DND-41 (cell line): ENCODE measurements at regions not wholly inside any gene's neighbourhood (a gene's known extent, or its start where the extent isn't known, plus 50 kb on each side); places are given as distances from the start of the nearest gene placed in this dataset.
"Not testable (repeated sequence)": the region's sequence is repeated elsewhere in the genome, so short reads cannot be mapped to it uniquely, and the experiment has no call there.

ENCODE experiments used
- ATAC-seq: fragments of 200-7000 bp; cut with Tn5 transposase; 3 replicates; pipeline ENCODE4 v1.9.1; 2021; ENCODE audit warnings: low read depth; ENCODE audit not compliant: insufficient read depth
- DNase-seq: peaks from one replicate; pipeline ENCODE4 v3.0.0-alpha.2; 2020
- H2AFZ ChIP-seq: 2 replicates; pipeline ENCODE4 v1.6.0; 2012; ENCODE audit warnings: low read depth, low read length
- H3K27ac ChIP-seq: 2 replicates; pipeline ENCODE4 v1.5.1; 2012; ENCODE audit warnings: low read length, inconsistent platforms
- H3K27me3 ChIP-seq: fragments of 200-600 bp; sonication (generic); 2 replicates; pipeline ENCODE4 v1.6.0; 2012; ENCODE audit warnings: low read length, mild to moderate bottlenecking, inconsistent platforms; ENCODE audit not compliant: insufficient read depth, poor library complexity
- H3K36me3 ChIP-seq: 2 replicates; pipeline ENCODE4 v1.5.1; 2012; ENCODE audit warnings: low read length, inconsistent platforms; ENCODE audit not compliant: insufficient read depth
- H3K4me1 ChIP-seq: 2 replicates; pipeline ENCODE4 v1.5.1; 2012; ENCODE audit warnings: mild to moderate bottlenecking, low read length; ENCODE audit not compliant: insufficient read depth
- H3K4me2 ChIP-seq: 2 replicates; pipeline ENCODE4 v1.6.0; 2012; ENCODE audit warnings: mild to moderate bottlenecking, moderate library complexity, low read length, inconsistent platforms; ENCODE audit not compliant: insufficient read depth
- H3K4me3 ChIP-seq, 2 experiments: fragments of 200-600 bp in 1 of 2; shearing (Covaris generic) in 1 of 2; 2 replicates each; pipeline ENCODE4 v1.5.1; 2012 to 2016; ENCODE audit warnings: inconsistent platforms in 2 of 2, low read length in 2 of 2, mild to moderate bottlenecking in 2 of 2, low read depth in 1 of 2, moderate library complexity in 1 of 2
- H3K79me2 ChIP-seq: 2 replicates; pipeline ENCODE4 v1.6.0; 2012; ENCODE audit warnings: low read length, inconsistent platforms; ENCODE audit not compliant: insufficient read depth
- H3K9ac ChIP-seq: 2 replicates; pipeline ENCODE4 v1.6.0; 2012; ENCODE audit warnings: low read depth, mild to moderate bottlenecking, inconsistent platforms, low read length, moderate library complexity
- H3K9me3 ChIP-seq: 2 replicates; pipeline ENCODE4 v1.5.1; 2012; ENCODE audit warnings: low read length, moderate library complexity, mild to moderate bottlenecking, inconsistent platforms; ENCODE audit not compliant: insufficient read depth, severe bottlenecking
- H4K20me1 ChIP-seq: 2 replicates; pipeline ENCODE4 v1.6.0; 2012; ENCODE audit warnings: low read length; ENCODE audit not compliant: insufficient read depth
- CTCF ChIP-seq: IDR thresholded peaks from 2 replicates; pipeline ENCODE4 v1.5.1; 2012; ENCODE audit warnings: borderline replicate concordance, low read length, moderate library complexity, mild to moderate bottlenecking; ENCODE audit not compliant: poor library complexity, severe bottlenecking; ENCODE audit errors: extremely low read depth
- EZH2 ChIP-seq: IDR thresholded peaks from 3 replicates; pipeline ENCODE4 v1.6.1; 2012; ENCODE audit warnings: borderline replicate concordance, low read depth, mild to moderate bottlenecking, moderate library complexity, low read length, inconsistent platforms; ENCODE audit not compliant: severe bottlenecking

DNA sequence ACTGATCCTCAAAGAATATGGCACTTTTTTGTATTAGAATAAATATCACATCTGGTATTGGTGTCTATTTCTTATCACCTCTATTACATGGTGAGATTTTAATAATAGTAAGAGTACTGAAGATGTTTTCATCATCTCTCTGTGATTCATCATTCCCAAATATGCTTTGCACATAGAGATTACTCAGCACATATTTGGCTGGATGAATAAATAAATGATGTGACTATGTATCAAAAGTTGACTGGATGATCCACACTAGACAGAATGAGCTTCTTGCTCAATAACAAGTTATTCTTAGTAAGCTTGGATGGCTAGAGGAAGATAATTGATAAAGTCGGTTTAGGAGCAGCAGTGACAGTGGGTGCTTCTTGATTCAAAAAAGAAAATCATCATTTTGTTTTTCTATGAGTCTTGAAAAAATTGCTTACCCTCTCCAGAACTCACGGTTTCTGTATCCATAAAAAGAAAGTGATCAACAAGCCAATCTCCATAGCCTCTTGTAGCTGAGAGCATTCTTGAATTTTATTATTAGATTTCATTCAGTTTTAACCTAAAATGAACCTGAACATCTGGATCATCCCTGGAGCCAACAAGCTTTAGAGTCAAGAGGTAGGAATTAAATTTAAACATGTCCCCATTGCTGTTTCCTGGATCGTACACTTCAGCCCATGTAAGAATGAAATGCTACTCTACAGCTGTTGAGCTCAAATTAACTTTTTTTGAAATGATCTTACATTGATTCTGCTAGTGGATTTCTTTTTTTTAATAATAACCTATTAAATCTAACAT is 104.8 kb upstream of the OSTN start:
- DNase-seq: no peak
- no peak overlapping the region for H3K4me2 ChIP-seq

DNA sequence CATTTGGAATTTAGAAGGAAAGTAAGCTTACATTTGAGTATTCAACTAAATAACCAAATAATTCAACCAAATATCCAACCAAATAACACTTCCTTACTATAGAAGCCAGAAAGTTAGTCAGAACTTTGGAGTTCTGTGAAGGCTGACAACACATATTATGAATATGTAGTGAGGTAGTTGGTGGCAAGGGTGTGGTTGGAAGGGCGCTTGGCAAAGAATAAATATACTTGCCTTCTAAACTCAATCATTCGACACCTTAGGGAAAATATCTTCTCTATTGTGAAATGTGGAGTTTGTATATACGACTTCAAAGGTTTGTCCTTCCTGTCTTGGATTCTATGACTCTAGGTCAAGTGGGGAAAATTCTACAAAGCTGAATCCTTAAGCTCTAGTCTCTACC is 111.7 kb upstream of the OSTN start:
- Histone ChIP-seq H3K4me2 (no peak overlapping the region), H3K27ac (no peak overlapping the region), H3K4me1 (no peaks in the 10 kb centered on the region), H2AFZ (no peak overlapping the region), H3K27me3 (no peaks in the 10 kb centered on the region), H3K9me3 (no peaks in the 10 kb centered on the region), H4K20me1 (no peaks in the 10 kb centered on the region), H3K4me3 (no peak overlapping the region), H3K9ac (no peak overlapping the region), H3K79me2 (no peaks in the 10 kb centered on the region), H3K36me3 (no peaks in the 10 kb centered on the region)
- ATAC-seq (no peak), DNase-seq (no peak)
- TF ChIP-seq EZH2: no peak
- no peak for TF ChIP-seq CTCF

More for the DNA sequence above, 104.8 kb upstream of the OSTN start:
- Histone ChIP-seq H4K20me1 (no peaks in the 10 kb centered on the region), H3K79me2 (no peaks in the 10 kb centered on the region), H2AFZ (no peak overlapping the region), H3K9me3 (no peaks in the 10 kb centered on the region), H3K27me3 (no peaks in the 10 kb centered on the region), H3K27ac (no peak overlapping the region), H3K36me3 (no peaks in the 10 kb centered on the region), H3K4me3 (no peak overlapping the region), H3K4me1 (no peaks in the 10 kb centered on the region), H3K9ac (no peak overlapping the region)
- no peak for ATAC-seq
- no peak for TF ChIP-seq EZH2

GRCh38 chr3:191085091-191085490 is 114.0 kb upstream of the OSTN start:
- Histone ChIP-seq H3K4me1 (no peaks in the 10 kb centered on the region), H4K20me1 (no peaks in the 10 kb centered on the region), H3K36me3 (no peaks in the 10 kb centered on the region), H3K9me3 (no peaks in the 10 kb centered on the region), H2AFZ (no peak overlapping the region), H3K79me2 (no peaks in the 10 kb centered on the region), H3K9ac (no peak overlapping the region), H3K27ac (no peak overlapping the region), H3K4me3 (no peak overlapping the region), H3K4me2 (no peak overlapping the region), H3K27me3 (no peaks in the 10 kb centered on the region)
- ATAC-seq: no peak
- no peak for TF ChIP-seq EZH2
- no peak for DNase-seq

GRCh38 chr3:191078913-191079312 is 120.1 kb upstream of the OSTN start:
- H3K4me2 ChIP-seq, H3K9me3 ChIP-seq, DNase-seq, H3K27me3 ChIP-seq, H3K4me3 ChIP-seq, H3K79me2 ChIP-seq, H4K20me1 ChIP-seq, H3K36me3 ChIP-seq, H3K27ac ChIP-seq, H3K9ac ChIP-seq, ATAC-seq, H2AFZ ChIP-seq, H3K4me1 ChIP-seq: not testable (repeated sequence)

- Histone ChIP-seq H4K20me1 (no peaks in the 10 kb centered on the region), H3K36me3 (no peaks in the 10 kb centered on the region), H3K9ac (no peak overlapping the region), H2AFZ (no peak overlapping the region), H3K4me1 (no peaks in the 10 kb centered on the region), H3K27ac (no peak overlapping the region), H3K9me3 (no peaks in the 10 kb centered on the region), H3K27me3 (no peaks in the 10 kb centered on the region), H3K79me2 (no peaks in the 10 kb centered on the region), H3K4me2 (no peak overlapping the region), H3K4me3 (no peak overlapping the region)
- TF ChIP-seq CTCF (no peak), EZH2 (no peak)
- ATAC-seq (no peak), DNase-seq (no peak)
These were observed 122.0 kb upstream of the OSTN start for GRCh38 chr3:191076903-191077552.
